Heart left ventricle (tissue), 13 donors: ENCODE measurements at regions not wholly inside any gene's neighbourhood (a gene's known extent, or its start where the extent isn't known, plus 50 kb on each side); places are given as distances from the start of the nearest gene placed in this dataset.
"Not testable (repeated sequence)": the region's sequence is repeated elsewhere in the genome, so short reads cannot be mapped to it uniquely, and the experiment has no call there.

Source experiments
- POLR2A ChIP-seq, 2 donors: fragments of 450-650 bp; IDR thresholded peaks; one replicate each; pipeline ENCODE4 v1.6.1; 2017; ENCODE audit warnings: antibody characterized with exemption in 2 of 2, mild to moderate bottlenecking in 2 of 2, moderate library complexity in 2 of 2
- TF ChIP-seq, protein P1 (sequence below), 12 donors: fragments of 200-600 bp; sonication (generic) in 4 of 12; IDR thresholded peaks; one replicate each; pipeline versions ENCODE4 v1.5.0 to v1.8.0; 2018 to 2022; ENCODE audit warnings: antibody characterized with exemption in 12 of 12, mild to moderate bottlenecking in 5 of 12
- donor health status: ischemic (EF 13 %, LVEDD 7.1; RV severe dilation, severe dysfunction).
- donor health status: DM: no; HTN: yes; CAD: no.
- donor health status: DM: no; HTN: no; CAD: no.
- donor health status: ischemic (EF 25% LVEDD 6.9; RV normal size, moderate dysfunction).
- donor health status: ischemic (EF 25% LVEDD 5.7; RV mildly dilated, moderate dysfunction).
- donor health status: ischemic (EF 35%, LVEDD 5.7; RV mildly dilated, moderate dysfunction).
- donor health status: nonischemic (EF 11% LVEDD 7.7; RV severe dilation, severe dysfunction).
- donor health status: DM: yes; HTN: yes; CAD: no.
- donor health status: PGD.
- donor health status: ischemic (EF 29% LVEDD 5.4; RV normal size, mild dysfunction).
- donor health status: nonischemic (EF 23%, LVEDD 6.1; RV moderate dilation, normal function).

GRCh38 chr2:91988754-91989153 lies 2882.5 kb upstream of the TEKT4 start:
- TF ChIP-seq, protein P1, sequence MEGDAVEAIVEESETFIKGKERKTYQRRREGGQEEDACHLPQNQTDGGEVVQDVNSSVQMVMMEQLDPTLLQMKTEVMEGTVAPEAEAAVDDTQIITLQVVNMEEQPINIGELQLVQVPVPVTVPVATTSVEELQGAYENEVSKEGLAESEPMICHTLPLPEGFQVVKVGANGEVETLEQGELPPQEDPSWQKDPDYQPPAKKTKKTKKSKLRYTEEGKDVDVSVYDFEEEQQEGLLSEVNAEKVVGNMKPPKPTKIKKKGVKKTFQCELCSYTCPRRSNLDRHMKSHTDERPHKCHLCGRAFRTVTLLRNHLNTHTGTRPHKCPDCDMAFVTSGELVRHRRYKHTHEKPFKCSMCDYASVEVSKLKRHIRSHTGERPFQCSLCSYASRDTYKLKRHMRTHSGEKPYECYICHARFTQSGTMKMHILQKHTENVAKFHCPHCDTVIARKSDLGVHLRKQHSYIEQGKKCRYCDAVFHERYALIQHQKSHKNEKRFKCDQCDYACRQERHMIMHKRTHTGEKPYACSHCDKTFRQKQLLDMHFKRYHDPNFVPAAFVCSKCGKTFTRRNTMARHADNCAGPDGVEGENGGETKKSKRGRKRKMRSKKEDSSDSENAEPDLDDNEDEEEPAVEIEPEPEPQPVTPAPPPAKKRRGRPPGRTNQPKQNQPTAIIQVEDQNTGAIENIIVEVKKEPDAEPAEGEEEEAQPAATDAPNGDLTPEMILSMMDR (IDR thresholded peaks at IDR 0.05): not testable (repeated sequence)
- TF ChIP-seq POLR2A (IDR thresholded peaks at IDR 0.05): not testable (repeated sequence)
